Gastrocnemius medialis (tissue), 4 donors: ENCODE measurements at regions not wholly inside any gene's neighbourhood (a gene's known extent, or its start where the extent isn't known, plus 50 kb on each side); places are given as distances from the start of the nearest gene placed in this dataset.

ENCODE experiments used
- POLR2A ChIP-seq, 2 donors: fragments of 450-650 bp; IDR thresholded peaks; one replicate each; pipeline ENCODE4 v1.6.1; 2017; ENCODE audit warnings: antibody characterized with exemption in 2 of 2, mild to moderate bottlenecking in 2 of 2, moderate library complexity in 2 of 2
- TF ChIP-seq, protein P1 (sequence below), 5 experiments: fragments of 450-650 bp in 3 of 5; fragments of 200-600 bp in 2 of 5; sonication (generic) in 2 of 5; IDR thresholded peaks in 4 of 5; conservative IDR thresholded peaks in 1 of 5; 1 replicate in 4 of 5; 2 replicates in 1 of 5; pipeline ENCODE4 v1.5.1; 2016 to 2019; ENCODE audit warnings: antibody characterized with exemption in 5 of 5, mild to moderate bottlenecking in 3 of 5, moderate library complexity in 3 of 5

DNA sequence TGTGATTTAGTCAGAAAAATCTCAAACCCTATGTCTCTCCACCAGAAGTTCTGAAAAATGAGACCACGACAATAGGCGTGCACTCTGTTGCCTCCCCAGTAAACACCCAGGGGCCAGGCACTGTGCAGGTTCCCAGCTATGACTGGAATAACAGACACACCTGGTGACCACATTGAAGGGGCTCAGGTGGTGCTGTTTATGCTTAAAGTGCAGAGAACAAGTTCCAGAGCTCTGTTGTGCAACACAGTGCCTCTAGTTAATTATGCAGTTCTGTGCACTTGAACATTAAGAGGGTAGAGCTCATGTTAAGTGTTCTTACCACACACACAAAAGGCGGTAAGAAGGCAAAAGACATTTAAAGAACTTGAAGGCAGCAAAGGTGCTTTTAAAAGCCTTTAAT lies 52.6 kb upstream of the AFF3 start:
- TF ChIP-seq, protein P1, sequence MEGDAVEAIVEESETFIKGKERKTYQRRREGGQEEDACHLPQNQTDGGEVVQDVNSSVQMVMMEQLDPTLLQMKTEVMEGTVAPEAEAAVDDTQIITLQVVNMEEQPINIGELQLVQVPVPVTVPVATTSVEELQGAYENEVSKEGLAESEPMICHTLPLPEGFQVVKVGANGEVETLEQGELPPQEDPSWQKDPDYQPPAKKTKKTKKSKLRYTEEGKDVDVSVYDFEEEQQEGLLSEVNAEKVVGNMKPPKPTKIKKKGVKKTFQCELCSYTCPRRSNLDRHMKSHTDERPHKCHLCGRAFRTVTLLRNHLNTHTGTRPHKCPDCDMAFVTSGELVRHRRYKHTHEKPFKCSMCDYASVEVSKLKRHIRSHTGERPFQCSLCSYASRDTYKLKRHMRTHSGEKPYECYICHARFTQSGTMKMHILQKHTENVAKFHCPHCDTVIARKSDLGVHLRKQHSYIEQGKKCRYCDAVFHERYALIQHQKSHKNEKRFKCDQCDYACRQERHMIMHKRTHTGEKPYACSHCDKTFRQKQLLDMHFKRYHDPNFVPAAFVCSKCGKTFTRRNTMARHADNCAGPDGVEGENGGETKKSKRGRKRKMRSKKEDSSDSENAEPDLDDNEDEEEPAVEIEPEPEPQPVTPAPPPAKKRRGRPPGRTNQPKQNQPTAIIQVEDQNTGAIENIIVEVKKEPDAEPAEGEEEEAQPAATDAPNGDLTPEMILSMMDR (IDR thresholded peaks at IDR 0.05 in 4 of 5, conservative IDR thresholded peaks at IDR 0.05 in 1 of 5): no peak
- TF ChIP-seq POLR2A (IDR thresholded peaks at IDR 0.05): no peak
